ENCODE measurements at regions not wholly inside any gene's neighbourhood (a gene's known extent, or its start where the extent isn't known, plus 50 kb on each side); places are given as distances from the start of the nearest gene placed in this dataset.

DNA sequence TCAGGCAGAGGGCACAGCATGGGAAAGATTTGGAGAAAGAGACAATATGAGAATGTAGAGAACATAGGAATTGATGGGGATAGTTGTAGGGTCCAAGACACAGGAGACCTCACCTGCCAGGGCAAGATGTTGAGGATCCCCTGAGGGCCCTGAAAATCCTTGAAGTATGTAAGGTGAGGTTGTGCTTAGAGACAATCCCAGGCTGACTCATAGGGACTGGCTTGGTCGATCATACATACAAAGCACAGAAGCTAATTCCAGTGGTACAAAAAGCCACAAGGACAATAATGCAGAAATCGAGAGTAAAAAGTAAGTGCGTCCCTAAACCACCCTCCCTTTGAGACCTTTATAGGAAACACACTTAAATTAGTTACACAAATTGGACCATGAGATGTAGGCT is 468.2 kb downstream of the MIAT start:
- TF ChIP-seq, protein P1, sequence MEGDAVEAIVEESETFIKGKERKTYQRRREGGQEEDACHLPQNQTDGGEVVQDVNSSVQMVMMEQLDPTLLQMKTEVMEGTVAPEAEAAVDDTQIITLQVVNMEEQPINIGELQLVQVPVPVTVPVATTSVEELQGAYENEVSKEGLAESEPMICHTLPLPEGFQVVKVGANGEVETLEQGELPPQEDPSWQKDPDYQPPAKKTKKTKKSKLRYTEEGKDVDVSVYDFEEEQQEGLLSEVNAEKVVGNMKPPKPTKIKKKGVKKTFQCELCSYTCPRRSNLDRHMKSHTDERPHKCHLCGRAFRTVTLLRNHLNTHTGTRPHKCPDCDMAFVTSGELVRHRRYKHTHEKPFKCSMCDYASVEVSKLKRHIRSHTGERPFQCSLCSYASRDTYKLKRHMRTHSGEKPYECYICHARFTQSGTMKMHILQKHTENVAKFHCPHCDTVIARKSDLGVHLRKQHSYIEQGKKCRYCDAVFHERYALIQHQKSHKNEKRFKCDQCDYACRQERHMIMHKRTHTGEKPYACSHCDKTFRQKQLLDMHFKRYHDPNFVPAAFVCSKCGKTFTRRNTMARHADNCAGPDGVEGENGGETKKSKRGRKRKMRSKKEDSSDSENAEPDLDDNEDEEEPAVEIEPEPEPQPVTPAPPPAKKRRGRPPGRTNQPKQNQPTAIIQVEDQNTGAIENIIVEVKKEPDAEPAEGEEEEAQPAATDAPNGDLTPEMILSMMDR (IDR thresholded peaks at IDR 0.05): no peak
- TF ChIP-seq POLR2A (IDR thresholded peaks at IDR 0.05): no peak

All from adrenal gland (tissue), 5 donors.